ENCODE measurements at regions not wholly inside any gene's neighbourhood (a gene's known extent, or its start where the extent isn't known, plus 50 kb on each side); places are given as distances from the start of the nearest gene placed in this dataset.
A peak's percentile ranks its signal among the peaks of the same experiment; 100 is the strongest.

DNA sequence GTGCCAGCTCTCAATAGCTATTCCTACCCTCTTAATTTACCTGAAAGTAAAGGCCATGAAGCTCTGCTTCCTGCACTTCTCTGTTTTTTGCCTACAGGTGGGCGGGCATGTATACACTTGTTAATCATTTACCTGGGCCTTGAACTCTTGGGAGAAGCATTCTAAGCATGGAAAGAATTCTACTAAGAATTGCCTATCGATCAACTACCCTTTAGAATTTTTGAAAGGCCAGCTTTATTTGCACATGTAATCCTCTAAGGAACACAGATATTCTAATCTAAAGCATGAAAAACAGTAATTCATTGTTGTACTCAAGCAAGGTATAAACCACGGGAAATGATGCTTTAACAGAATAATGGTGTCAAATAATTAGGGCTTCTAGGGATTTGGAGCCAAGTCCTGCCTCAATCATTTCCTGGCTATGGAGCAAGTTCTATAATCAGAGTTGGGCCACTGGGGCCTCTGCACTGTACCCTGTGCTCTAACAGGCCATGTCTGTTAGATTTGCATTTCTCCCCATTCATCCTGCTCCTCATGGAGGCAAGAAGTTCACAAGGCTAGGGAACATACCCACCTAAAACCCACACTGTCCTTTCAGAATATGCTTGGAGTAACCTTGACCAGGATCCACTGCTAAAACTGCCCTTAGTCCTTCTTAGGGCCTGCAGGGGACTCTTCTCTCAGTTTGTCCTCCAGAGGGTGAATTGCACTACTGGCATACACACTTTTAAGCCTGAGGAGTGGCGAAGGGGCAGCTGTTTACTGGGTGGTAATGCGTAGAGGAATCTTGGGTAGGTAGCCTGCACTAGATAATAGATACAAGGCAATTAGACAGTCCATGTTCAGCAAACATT is 276.4 kb upstream of the JAG1 start (continued):
- TF ChIP-seq JUNB (CRISPR knock-in tag; IDR thresholded peaks at IDR 0.05; ENCODE audit: borderline replicate concordance), result no peak
- TF ChIP-seq, protein P1, sequence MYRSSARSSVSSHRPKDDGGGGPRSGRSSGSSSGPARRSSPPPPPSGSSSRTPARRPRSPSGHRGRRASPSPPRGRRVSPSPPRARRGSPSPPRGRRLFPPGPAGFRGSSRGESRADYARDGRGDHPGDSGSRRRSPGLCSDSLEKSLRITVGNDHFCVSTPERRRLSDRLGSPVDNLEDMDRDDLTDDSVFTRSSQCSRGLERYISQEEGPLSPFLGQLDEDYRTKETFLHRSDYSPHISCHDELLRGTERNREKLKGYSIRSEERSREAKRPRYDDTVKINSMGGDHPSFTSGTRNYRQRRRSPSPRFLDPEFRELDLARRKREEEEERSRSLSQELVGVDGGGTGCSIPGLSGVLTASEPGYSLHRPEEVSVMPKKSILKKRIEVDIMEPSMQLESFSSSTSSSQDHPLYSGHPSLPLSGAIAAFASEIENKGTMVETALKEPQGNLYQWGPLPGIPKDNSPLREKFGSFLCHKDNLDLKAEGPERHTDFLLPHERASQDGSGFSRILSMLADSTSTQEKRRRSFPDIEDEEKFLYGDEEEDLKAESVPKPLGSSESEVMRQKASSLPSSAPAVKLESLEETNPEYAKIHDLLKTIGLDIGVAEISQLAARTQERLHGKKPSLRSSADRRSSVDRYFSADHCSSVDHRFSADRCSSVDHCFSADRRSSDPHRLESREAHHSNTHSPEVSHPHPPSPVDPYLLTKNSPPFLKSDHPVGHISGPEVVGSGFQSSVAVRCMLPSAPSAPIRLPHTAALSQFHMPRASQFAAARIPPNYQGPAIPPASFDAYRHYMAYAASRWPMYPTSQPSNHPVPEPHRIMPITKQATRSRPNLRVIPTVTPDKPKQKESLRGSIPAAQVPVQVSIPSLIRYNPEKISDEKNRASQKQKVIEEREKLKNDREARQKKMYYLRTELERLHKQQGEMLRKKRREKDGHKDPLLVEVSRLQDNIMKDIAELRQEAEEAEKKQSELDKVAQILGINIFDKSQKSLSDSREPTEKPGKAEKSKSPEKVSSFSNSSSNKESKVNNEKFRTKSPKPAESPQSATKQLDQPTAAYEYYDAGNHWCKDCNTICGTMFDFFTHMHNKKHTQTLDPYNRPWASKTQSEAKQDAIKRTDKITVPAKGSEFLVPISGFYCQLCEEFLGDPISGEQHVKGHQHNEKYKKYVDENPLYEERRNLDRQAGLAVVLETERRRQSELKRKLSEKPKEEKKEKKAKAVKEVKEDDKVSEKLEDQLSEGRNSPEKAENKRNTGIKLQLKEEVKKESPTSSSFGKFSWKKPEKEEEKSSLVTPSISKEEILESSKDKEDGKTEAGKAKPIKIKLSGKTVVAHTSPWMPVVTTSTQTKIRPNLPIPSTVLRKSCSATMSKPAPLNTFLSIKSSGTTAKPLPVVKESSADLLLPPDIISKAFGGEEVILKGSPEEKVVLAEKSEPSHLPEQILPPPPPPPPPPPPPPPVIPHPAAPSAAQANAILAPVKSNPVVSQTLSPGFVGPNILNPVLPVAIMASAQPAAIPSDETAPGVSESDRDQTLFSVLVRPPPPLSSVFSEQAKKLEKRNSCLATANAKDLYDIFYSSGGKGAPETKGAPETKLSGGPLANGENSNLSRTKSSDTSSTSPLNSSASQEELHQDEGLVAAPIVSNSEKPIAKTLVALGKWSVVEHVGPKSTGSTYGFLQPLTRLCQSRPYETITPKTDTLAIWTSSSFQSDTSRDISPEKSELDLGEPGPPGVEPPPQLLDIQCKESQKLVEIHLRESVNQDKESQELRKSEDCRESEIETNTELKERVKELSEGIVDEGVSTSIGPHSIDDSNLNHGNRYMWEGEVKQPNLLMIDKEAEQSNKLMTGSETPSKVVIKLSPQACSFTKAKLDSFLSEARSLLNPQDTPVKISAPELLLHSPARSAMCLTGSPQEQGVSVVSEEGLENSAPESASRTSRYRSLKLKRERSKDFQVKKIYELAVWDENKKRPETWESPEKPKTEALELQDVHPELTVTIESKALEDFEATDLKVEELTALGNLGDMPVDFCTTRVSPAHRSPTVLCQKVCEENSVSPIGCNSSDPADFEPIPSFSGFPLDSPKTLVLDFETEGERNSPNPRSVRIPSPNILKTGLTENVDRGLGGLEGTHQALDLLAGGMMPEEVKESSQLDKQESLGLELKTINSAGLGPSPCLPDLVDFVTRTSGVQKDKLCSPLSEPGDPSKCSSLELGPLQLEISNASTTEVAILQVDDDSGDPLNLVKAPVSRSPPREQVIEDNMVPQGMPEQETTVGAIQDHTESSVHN (CRISPR knock-in tag; IDR thresholded peaks at IDR 0.05), result no peak
- TF ChIP-seq ONECUT2 (CRISPR knock-in tag; IDR thresholded peaks at IDR 0.05), result peak; percentile 93
- peak; percentile 46 for TF ChIP-seq HDAC2 (CRISPR knock-in tag; IDR thresholded peaks at IDR 0.05)
- TF ChIP-seq FOXK2 (IDR thresholded peaks at IDR 0.05), result no peak
- no peak for TF ChIP-seq NFKB2 (CRISPR knock-in tag; IDR thresholded peaks at IDR 0.05; ENCODE audit: borderline replicate concordance)
- no peak for TF ChIP-seq ZNF776 (CRISPR knock-in tag; IDR thresholded peaks at IDR 0.05)
- no peak for TF ChIP-seq MAFG (CRISPR knock-in tag; IDR thresholded peaks at IDR 0.05)
- TF ChIP-seq ZNF10 (CRISPR knock-in tag; IDR thresholded peaks at IDR 0.05; ENCODE audit: borderline replicate concordance, low read depth), result no peak
- no peak for TF ChIP-seq ZNF296 (CRISPR knock-in tag; conservative IDR thresholded peaks at IDR 0.05)
- TF ChIP-seq MBD4 (IDR thresholded peaks at IDR 0.05; ENCODE audit: borderline replicate concordance, low read length), result 0 out of 2 replicates have a peak, but pooled peaks have one; percentile 80
- TF ChIP-seq, protein P2, sequence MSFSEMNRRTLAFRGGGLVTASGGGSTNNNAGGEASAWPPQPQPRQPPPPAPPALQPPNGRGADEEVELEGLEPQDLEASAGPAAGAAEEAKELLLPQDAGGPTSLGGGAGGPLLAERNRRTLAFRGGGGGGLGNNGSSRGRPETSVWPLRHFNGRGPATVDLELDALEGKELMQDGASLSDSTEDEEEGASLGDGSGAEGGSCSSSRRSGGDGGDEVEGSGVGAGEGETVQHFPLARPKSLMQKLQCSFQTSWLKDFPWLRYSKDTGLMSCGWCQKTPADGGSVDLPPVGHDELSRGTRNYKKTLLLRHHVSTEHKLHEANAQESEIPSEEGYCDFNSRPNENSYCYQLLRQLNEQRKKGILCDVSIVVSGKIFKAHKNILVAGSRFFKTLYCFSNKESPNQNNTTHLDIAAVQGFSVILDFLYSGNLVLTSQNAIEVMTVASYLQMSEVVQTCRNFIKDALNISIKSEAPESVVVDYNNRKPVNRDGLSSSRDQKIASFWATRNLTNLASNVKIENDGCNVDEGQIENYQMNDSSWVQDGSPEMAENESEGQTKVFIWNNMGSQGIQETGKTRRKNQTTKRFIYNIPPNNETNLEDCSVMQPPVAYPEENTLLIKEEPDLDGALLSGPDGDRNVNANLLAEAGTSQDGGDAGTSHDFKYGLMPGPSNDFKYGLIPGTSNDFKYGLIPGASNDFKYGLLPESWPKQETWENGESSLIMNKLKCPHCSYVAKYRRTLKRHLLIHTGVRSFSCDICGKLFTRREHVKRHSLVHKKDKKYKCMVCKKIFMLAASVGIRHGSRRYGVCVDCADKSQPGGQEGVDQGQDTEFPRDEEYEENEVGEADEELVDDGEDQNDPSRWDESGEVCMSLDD (CRISPR knock-in tag; IDR thresholded peaks at IDR 0.05; ENCODE audit: borderline replicate concordance), result no peak
- no peak for TF ChIP-seq ZC3H13 (CRISPR knock-in tag; IDR thresholded peaks at IDR 0.05)
- TF ChIP-seq, protein P3, sequence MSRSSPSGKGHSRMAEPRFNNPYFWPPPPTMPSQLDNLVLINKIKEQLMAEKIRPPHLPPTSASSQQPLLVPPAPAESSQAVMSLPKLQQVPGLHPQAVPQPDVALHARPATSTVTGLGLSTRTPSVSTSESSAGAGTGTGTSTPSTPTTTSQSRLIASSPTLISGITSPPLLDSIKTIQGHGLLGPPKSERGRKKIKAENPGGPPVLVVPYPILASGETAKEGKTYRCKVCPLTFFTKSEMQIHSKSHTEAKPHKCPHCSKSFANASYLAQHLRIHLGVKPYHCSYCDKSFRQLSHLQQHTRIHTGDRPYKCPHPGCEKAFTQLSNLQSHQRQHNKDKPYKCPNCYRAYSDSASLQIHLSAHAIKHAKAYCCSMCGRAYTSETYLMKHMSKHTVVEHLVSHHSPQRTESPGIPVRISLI (CRISPR knock-in tag; IDR thresholded peaks at IDR 0.05; ENCODE audit: borderline replicate concordance), result peak; percentile 57; the same call in 1 of the 2 replicates
- TF ChIP-seq ZNF639 (CRISPR knock-in tag; conservative IDR thresholded peaks at IDR 0.05), result no peak
- TF ChIP-seq ATF1 (CRISPR knock-in tag; IDR thresholded peaks at IDR 0.05), result peak; percentile 74
